ENCODE measurements at regions not wholly inside any gene's neighbourhood (a gene's known extent, or its start where the extent isn't known, plus 50 kb on each side); places are given as distances from the start of the nearest gene placed in this dataset.

- Histone ChIP-seq H4K20me1 (ENCODE audit: insufficient read depth) (no peaks in the 10 kb centered on the region), H3K4me3 (ENCODE audit: low read depth in 2 of 2, low read length in 1 of 2) (no peak overlapping the region), H3K9me2 (no peaks in the 10 kb centered on the region), H3K36me3 (replicated peaks in 1 of 2; ENCODE audit: control insufficient read depth in 1 of 2, insufficient read depth in 2 of 2, low read length in 1 of 2) (no peaks in the 10 kb centered on the region), H3K27me3 (ENCODE audit: insufficient read depth) (peaks cover 5% of the 10 kb centered on the region; the same call in 1 of the 2 replicates), H3K9ac (no peak overlapping the region), H3K79me2 (ENCODE audit: insufficient read depth) (no peaks in the 10 kb centered on the region), H3F3A (replicated peaks; ENCODE audit: insufficient read depth) (no peaks in the 10 kb centered on the region), H3K27ac (ENCODE audit: low read depth in 2 of 2, low read length in 1 of 2) (no peak overlapping the region), H3K4me1 (ENCODE audit: control insufficient read depth in 1 of 2, insufficient read depth in 2 of 2, low read depth in 1 of 2, low read length in 1 of 2) (peaks cover 5 to 21% of the 10 kb centered on the region in 2 experiments; a peak in 2 of 4 replicates), H2AFZ (ENCODE audit: low read depth) (no peak overlapping the region), H3K4me2 (no peak overlapping the region), H3K9me3 (0 out of 2 replicates have a peak, but pooled peaks cover 7% of the 10 kb centered on the region)
- 48% methylated on average over 3 of the region's 3 CpGs for WGBS (ENCODE audit: low lambda C conversion rate)
- CTCF ChIA-PET, result interaction anchor here (0.5 kb wide), 1 partner anchor 9 kb away, joined by 3 read pairs; no protein-coding TSS in a partner anchor
- DNase-seq, result no peak
- TF ChIP-seq MXI1 (IDR thresholded peaks at IDR 0.05; ENCODE audit: low read depth, low read length) (no peak), RXRA (IDR thresholded peaks at IDR 0.05; ENCODE audit: borderline replicate concordance, low read depth) (no peak), RAD21 (IDR thresholded peaks at IDR 0.05; ENCODE audit: low read length) (no peak), CTCF (IDR thresholded peaks at IDR 0.05) (no peak), RFX5 (IDR thresholded peaks at IDR 0.05; ENCODE audit: low read length) (no peak), GATA2 (CRISPR knock-in tag; IDR thresholded peaks at IDR 0.05) (no peak), USF1 (IDR thresholded peaks at IDR 0.05; ENCODE audit: borderline replicate concordance, low read depth) (no peak), ELF1 (IDR thresholded peaks at IDR 0.05) (no peak), REST (IDR thresholded peaks at IDR 0.05; ENCODE audit: low read depth, low read length) (no peak)
- POLR2A ChIA-PET, result no interaction called here
Measured at GRCh38 chr5:54720341-54720740, 202.8 kb downstream of the SNX18 start.

Measured in SK-N-SH (cell line).